Activated CD4-positive, alpha-beta memory T cell treated with anti-CD3 and anti-CD28 coated beads, Interleukin-2, amount 10 ng/mL, durations not matched to agents 7 days and 5 days (primary cell): ENCODE measurements at regions not wholly inside any gene's neighbourhood (a gene's known extent, or its start where the extent isn't known, plus 50 kb on each side); places are given as distances from the start of the nearest gene placed in this dataset.

ENCODE experiments used
- CTCF ChIA-PET: fragments of 350-600 bp; sonication (Branson Sonifier 250); formaldehyde crosslinking; loops from one replicate; lab custom pipeline; 2021; ENCODE audit warnings: antibody characterized with exemption, inconsistent platforms; lab: Charles Lee
- POLR2A ChIA-PET: fragments of 350-600 bp; sonication (Branson Sonifier 250); formaldehyde crosslinking; loops from one replicate; lab custom pipeline; 2021; ENCODE audit warnings: antibody characterized with exemption; lab: Charles Lee
- DNase-seq: peaks from one replicate; pipeline ENCODE4 v3.0.0-alpha.2; 2020
- H3K27ac Mint-ChIP-seq: one replicate; pipeline ENCODE4 v1.8.0; 2021; ENCODE audit warnings: mild to moderate bottlenecking, mixed read lengths
- H3K27me3 Mint-ChIP-seq: one replicate; pipeline ENCODE4 v1.8.0; 2021; ENCODE audit warnings: mixed read lengths
- H3K36me3 Mint-ChIP-seq: one replicate; pipeline ENCODE4 v1.8.0; 2021; ENCODE audit warnings: low read depth, mixed read lengths
- H3K4me1 Mint-ChIP-seq: one replicate; pipeline ENCODE4 v1.8.0; 2021; ENCODE audit warnings: mixed read lengths
- H3K4me3 Mint-ChIP-seq: one replicate; pipeline ENCODE4 v1.8.0; 2021; ENCODE audit warnings: mild to moderate bottlenecking, mixed read lengths
- H3K9me3 Mint-ChIP-seq: one replicate; pipeline ENCODE4 v1.8.0; 2021; ENCODE audit warnings: mixed read lengths

GRCh38 chr7:20560325-20561180 lies 54.9 kb upstream of the ABCB5 start:
- Mint-ChIP-seq H3K4me3 (no peak overlapping the region), H3K36me3 (no peaks in the 10 kb centered on the region), H3K27ac (no peak overlapping the region), H3K9me3 (no peaks in the 10 kb centered on the region), H3K27me3 (no peaks in the 10 kb centered on the region), H3K4me1 (no peaks in the 10 kb centered on the region)
- ChIA-PET POLR2A (no interaction called here), CTCF (no interaction called here)
- DNase-seq = no peak

DNA sequence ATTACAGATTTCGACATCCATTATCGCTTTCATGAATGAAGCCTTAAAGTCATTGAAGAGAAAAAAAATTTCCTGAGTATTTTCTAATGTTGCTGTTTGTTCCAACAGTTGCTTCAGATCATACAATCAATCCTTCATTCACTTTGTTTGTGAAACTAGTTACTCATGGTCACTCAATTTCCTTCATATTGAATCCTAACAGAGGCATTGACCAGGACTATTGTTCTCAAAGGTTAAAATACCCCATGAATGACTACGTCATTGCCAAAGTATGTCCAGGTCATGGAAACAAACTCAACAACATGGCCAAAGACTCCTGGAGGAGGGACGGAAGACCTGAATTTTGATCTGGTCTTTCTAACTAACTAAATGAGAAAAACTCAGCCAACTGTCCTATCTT lies 54.0 kb upstream of the ABCB5 start:
- Mint-ChIP-seq H3K4me3 (no peak overlapping the region), H3K36me3 (no peaks in the 10 kb centered on the region), H3K9me3 (no peaks in the 10 kb centered on the region), H3K4me1 (no peaks in the 10 kb centered on the region), H3K27ac (no peak overlapping the region), H3K27me3 (no peaks in the 10 kb centered on the region)
- ChIA-PET POLR2A (no interaction called here), CTCF (no interaction called here)
- no peak for DNase-seq

- DNase-seq = no peak
- no peak overlapping the region for H3K27ac Mint-ChIP-seq
- H3K4me3 Mint-ChIP-seq = no peak overlapping the region
- H3K9me3 Mint-ChIP-seq = no peaks in the 10 kb centered on the region
- POLR2A ChIA-PET = no interaction called here
- no peaks in the 10 kb centered on the region for H3K36me3 Mint-ChIP-seq
- H3K27me3 Mint-ChIP-seq = no peaks in the 10 kb centered on the region
- CTCF ChIA-PET = no interaction called here
- H3K4me1 Mint-ChIP-seq = no peaks in the 10 kb centered on the region
These were observed 53.6 kb upstream of the ABCB5 start for GRCh38 chr7:20561908-20562307.

DNA sequence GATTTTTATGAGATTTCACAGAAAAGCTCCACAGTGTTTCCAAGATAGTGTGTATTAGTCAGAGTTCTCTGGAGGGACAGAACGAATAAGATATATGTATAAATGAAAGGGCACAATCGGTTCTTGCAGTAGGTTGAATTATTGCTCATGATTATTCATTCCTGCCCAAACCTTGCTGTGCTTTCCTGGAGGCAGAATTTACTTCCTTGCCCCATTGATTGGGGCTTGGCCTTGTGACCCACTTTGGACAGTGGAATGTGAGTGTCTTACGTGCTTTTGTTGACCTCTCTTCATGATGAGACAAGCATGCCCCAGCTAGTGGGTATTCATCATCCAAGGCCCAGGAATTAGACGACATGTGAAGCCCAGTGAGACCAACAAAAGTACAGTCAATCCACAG lies 53.0 kb upstream of the ABCB5 start:
- H3K27ac Mint-ChIP-seq = no peak overlapping the region

More for the DNA sequence above, 53.0 kb upstream of the ABCB5 start:
- Mint-ChIP-seq H3K4me3 (no peak overlapping the region), H3K9me3 (no peaks in the 10 kb centered on the region), H3K4me1 (no peaks in the 10 kb centered on the region), H3K36me3 (no peaks in the 10 kb centered on the region), H3K27me3 (no peaks in the 10 kb centered on the region)
- no peak for DNase-seq
- POLR2A ChIA-PET = no interaction called here
- CTCF ChIA-PET = no interaction called here
